GM21723 (cell line): ENCODE measurements at regions not wholly inside any gene's neighbourhood (a gene's known extent, or its start where the extent isn't known, plus 50 kb on each side); places are given as distances from the start of the nearest gene placed in this dataset.

ENCODE experiments used
- ATAC-seq: cut with Tn5 transposase; IDR thresholded peaks from one replicate; pipeline ENCODE4 v1.9.1; 2021; ENCODE audit warnings: mild to moderate bottlenecking, moderate library complexity; ENCODE audit not compliant: unreplicated experiment

DNA sequence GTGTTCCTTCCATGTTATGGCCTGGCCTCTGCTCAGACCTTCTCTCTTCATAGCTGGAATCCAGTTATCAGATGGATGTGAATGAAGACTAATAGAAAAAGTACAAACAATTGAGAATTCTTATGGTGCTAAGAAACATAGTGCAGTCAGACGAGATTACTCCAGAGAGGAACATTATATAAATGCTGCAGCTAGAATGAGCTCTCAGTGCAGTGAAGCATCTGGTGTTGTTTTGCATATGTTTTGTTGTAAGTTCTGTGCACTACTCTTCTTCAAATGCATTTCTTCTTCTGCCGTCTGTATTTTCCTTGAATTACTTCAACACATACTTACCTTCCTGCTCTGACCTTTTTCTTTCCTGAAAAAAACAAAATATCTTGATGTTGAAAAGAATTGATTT lies 602.4 kb upstream of the CDH18 start:
- no peak for ATAC-seq

DNA sequence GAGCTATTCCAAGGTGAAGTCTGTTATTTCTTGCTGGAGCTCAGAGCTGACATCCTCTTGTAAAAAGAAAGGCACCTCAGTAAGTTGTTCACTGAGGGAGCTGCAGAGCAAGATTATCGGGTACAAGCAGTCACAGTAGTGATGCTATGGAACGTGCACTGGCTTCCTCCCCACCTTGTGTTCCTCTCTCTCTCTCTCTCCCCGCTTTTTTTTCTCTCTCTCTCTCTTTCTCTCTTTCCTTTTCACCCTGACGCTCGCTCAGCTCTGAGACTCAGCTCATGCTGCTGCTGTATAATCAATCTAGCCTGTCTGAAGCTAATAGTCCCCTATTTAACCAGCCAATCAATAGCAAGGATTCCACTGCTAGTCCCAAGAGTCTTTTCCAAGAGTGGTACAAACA lies 587.6 kb upstream of the CDH18 start:
- ATAC-seq, result no peak

DNA sequence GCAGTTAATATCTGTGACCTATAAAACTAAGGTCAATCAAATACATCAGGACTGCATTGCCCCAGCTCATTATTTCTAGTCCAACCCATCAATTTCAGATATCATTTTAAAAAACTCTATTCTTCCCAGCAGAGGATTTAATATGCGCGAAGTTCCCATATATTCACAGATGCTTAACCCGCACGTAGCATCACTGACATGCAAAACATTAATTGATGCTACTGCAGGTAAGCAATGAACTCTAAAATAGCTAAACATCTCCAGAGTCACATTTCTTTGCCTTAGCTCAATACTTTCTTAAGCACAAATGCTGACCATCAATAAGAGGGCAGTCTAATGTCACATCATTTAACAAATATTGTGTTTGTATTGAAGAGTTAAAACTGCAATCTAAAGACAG lies 586.6 kb upstream of the CDH18 start:
- no peak for ATAC-seq

DNA sequence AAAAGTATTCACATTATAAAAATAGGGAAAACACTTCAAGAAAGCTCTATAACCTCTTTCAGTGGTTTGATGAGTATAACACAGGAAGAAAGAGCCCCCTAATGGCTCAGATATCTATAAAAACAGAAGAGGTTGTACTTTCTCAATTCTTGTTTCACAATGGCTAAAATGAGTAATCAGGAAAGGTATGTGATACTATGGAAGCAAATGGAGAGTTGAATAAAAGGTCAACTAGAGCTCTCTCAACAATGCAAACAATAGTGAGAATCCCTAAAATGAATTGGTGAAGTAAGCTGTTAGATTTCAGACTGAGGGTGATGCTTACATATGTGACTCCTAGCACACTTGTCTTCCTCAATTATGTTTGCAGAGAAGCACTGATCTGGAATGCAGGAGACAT lies 584.6 kb upstream of the CDH18 start:
- ATAC-seq, result no peak

DNA sequence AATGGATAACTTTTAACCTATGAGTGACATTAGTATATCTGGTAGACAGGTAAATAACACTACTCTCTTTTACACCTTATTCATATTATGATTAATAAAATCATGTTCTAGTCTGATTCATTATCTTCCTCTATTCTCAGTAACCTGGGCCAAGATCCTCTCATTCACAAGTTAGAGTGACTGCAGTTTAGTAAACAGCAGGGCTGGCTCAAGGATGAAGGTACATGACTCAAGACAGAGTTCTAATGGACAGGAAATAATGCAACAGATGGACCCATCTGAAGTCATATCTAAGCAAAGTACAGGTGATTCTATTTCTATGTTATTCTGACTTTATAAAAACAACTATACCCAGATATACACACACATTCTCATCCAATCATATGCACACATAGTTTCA lies 582.5 kb upstream of the CDH18 start:
- ATAC-seq, result no peak

DNA sequence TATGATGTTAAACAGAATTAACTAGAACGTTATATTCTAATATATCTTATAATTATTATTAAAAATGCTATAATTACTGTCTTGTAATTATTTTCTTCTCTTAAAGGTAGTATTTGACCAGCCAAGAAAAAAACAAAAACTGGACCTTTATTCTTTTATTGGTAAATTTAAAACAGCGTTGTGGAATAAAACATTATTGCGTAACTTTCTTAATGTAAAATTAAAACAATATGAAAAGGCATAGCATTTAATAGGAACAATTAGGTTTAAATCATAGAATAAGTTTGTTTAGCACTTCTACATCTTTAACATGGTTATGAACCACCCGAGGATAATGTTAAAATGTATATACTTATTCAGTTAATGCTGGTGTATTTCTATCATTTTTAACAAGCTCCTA lies 574.5 kb upstream of the CDH18 start:
- no peak for ATAC-seq

DNA sequence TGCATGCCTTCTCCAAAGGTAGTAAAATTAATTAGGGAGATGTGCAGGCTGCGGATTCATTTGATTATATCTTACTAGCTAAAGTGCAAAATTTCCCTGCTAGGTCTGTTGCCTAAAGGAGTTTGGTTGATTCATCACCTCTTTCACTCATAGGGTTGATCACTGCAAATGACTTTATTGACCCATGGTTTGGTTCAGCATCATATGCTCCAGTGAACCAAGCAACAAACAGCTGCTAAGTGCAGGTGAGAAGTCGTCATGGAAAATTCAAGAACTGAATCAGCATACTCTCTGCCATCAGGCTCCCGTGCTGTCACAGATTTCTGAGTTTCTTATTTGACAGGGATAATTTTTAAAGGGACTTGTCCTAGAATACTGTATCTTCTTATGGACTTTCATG lies 571.8 kb upstream of the CDH18 start:
- no peak for ATAC-seq

DNA sequence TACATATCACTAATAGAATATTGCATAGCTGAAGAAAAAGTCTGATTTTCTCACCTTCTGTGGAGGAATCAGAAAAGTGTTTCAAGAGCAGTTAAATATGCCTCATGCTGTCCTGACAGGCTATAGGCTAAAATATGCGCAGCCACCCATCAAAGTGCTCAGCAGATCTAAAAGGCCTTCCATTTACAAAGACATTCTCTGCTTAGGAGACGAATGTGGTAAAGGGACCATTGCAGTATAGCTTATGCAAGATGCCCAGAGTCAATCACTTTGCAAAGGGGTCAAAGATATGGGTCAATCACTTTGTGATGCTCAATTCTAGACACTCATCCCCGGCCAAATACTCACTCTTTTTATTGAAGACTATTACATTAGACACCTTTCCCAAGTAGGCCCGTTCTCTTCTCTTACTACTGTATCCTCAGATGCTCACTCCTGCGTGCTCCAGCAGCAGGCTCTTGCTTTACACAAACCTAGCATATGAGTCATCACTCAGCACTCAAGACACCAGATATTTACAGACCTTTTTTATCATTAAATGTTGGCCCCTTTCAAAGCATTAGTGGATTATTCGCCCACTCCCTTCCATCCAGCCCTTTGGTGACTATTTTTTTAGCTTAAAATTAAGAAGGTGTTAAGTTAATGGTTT lies 568.2 kb upstream of the CDH18 start:
- no peak for ATAC-seq

DNA sequence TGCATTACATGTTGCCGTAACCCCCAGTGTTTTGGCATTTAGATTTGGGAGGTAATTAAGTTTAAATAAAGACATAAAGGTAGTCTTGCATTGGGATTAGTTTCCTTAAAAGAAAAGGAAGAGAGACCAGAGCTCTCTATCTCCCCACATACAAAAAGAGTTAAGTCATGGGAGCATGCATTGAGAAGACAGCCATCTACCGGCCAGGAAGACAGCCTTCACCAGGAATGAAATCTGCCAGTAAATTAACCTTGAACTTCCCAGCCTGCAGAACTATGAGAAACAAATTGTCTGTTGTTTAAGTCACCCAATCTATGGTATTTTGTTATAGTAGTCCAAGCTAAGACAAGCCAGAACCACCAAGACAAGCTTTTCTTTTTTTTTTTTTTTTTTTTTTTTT lies 567.0 kb upstream of the CDH18 start:
- no peak for ATAC-seq

DNA sequence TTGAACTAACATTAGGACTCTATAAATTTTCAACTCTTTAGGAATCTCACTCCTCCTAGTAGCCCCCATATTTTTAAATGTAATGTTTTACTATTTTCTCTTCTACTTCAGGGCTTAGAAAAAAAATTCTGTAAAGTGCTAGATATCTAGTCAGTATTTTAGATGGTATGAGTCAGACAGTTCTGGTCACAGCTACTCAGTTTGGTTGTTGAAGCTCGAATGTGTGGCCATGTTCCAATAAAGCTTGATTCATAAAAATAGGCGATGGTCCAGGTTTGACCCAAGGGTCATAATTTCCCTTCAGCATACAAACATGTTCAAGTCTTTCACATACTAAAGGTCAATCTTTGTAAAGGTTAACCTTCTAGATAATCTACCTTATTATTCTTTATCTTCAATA lies 566.0 kb upstream of the CDH18 start:
- no peak for ATAC-seq

DNA sequence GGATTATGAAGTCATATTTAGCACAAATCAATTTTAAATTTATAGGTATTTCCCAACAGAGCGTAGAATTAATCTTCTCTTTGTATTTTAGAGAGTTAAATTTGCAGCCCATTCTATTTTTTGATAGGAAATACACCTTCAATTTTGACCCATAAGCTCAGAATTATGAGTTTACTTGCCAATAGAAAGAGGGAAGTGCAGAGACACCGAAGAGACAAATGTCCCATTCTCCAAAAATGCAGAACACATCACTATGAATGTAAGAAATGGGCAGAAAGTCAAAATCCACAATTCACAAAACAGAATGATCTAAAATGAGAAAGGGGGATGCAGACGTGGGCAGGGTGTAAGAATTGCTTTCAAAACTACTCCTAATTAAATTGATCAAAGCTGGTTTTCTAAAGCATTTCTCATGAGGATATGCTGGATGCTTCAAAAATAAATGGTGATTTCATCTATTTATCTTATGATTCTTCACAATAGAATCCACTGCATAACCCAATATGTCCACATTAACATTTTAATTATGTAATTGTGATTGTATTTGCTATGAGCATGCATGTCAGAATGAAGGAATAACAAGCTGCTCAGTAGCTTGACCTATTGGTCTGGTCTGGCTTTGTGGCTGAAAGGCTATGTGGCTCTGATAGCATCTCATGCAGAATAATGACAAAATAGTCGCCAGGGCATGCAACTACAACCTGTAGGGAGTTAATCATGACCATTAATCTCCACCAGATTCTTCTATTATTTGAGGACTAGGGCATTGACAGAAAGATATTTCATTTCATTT lies 550.1 kb upstream of the CDH18 start:
- ATAC-seq, result no peak

DNA sequence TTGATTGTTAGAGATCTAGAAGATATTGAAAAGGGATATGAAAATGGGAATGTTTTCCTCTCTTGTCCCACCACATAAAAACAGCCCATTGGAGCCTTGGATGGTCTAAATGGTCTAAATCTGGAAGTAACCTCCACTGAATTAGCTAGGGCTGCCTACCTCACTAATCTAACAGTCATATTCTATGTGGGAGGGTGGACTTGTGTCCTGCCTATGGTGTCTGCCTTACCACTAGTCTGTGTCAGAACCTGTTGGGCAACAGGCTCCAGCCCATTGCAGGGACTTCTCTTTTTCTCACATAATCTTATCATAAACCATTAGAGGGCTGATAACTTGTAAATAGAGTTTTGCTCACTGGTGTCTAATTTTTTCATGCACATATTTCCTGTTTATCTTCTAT lies 548.8 kb upstream of the CDH18 start:
- ATAC-seq, result no peak

DNA sequence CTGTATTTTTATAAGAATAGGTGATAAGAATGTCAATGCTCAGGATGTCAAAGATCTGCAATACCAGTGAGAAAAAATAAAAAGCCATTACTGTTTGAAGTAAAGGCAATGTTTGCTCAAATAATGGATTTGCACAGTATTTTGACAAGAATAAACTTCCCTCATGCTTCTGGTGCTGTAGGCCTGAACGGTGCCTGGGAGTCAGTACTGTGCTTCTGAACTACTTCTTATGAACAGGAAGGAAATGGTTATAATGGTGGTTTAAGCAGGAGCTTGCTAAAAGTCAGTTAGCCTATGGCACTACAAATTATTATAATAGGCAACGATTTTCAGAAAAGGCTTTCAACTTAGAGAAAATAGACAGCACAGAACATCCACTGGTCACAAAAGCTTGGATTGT lies 548.3 kb upstream of the CDH18 start:
- ATAC-seq, result no peak

DNA sequence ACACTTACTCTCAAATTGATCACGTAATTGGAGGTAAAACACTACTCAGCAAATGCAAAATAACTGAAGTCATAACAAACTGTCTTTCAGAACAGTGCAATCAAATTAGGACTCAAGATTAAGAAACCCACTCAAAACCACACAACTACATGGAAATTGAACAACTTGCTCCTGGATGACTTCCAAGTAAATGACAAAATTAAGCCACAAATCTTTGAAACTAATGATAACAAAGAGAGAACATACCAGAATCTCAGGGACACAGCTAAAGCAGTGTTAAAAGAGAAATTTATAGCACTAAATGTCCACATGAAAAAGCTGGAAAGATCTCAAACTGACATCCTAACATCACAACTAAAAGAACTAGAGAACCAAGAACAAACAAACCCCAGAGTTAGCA lies 540.5 kb upstream of the CDH18 start:
- no peak for ATAC-seq

DNA sequence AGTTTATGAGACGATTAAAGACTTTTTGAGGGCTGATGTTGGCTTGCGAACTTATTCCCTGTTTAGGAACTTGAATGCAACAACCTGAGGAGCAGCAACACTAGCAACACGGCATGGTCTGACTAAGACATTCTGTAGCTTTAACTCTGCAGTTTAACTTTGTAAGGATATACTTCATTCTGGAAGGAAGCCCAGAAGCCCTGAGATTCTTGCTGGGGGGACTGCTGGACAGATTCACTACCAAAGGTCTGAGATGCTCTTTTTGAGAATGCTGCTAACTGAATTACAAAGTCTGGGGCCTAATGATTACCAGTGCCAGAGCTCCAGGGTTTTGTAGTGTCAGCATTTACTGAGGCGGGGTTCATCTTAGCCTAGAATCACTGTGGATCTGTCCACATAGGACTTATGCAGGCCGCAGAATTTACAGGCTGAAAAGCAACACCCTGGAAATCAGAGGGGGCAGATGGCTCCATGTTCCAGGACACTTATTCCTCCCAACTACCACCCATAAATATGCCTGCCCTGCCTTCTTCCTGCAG lies 537.1 kb upstream of the CDH18 start:
- ATAC-seq, result no peak

DNA sequence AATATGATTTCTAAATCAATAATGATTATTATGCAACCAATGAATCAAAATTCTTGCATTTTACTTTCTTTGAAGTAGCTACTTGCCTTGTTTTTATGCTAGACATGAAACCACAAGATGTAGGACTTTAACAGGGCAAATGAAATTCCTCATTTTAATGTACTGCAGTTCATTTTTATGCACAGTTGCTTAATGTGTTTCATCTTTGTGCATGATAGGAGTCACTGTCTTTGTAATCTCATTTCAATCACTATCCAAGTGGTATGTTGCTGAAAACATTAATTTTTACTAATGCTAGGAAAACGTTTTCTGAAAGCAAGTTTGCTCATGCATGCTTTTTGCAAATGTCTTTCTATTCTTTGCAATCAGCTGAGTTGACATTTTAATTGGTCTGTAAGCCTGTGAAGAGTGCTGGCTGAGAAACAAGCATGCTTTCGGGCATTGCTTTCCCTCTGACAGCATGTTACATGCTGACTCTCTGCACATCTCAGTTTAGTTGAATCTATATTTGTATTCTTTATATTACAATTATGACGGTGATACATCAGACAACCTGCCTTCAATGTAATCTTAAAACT lies 535.0 kb upstream of the CDH18 start:
- no peak for ATAC-seq

DNA sequence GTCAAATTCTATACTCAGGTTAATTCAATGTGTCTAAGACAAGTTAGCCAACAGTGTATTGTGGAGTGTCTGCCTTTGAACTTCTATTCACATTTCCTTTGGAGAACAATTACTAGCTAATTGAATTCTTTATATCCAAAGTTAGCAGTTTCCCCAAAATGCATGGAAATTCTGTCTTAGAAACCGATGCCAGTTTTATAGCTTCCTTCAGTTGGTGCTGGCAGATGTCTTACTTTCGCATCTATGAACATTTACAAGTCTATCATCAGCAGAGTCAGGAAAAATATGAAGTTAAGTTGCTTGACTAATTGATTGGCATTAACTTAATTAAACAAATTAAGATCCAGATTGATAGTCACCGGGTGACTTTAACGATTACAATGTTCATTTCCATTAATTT lies 527.6 kb upstream of the CDH18 start:
- ATAC-seq, result no peak

DNA sequence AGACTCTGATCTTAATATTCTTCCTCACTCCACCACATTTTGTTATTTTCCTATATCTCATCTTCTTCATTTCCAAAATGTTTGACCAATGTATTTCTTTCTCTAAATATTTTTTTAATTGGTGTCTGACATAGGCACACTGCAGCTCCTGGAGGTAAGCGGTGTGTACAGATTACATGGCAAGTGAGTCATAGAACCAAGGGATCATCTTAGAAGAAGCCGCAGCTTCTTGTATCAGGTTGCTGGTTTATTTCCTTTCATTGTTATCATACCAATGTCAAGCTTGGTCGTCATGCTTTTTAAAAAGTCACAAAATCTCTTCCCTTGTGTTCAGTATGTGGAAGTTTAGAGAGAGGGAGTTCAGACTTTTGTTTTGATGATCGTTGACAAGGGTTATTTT lies 526.1 kb upstream of the CDH18 start:
- no peak for ATAC-seq

DNA sequence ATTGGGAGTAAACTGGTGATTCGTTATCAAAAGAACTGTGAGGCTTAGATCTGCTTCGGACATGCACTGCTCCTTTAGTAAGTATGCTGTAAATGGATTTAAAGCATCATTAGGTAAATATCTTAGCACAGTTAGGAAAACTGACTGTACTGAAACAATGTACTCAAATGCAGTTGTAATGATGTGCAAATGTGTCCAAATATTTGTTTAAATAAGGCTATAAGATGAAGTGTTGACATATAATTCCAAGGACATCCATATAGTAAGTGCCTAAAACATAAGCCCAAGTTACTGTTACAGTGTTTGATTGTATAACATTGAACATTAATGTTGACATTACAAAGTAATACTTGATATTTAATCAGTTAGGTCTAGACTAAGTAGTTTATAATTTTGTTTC lies 512.5 kb upstream of the CDH18 start:
- ATAC-seq, result no peak

DNA sequence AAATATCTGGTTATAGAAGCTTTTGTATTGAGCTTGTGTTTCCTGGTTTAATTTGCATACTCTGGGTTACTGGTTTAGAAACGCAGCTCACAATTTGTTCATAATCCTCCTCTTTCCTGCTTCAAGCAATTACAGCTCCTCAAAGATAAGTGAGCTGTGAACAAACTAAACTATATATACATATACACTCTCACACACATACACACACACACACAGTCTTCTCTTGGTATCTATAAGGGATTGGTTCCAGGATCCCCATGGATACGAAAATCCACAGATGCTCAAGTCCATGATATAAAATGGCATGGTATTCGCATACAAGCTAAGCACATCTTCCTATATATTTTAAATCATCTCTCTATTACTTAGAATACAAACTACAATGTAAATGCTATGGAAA lies 510.9 kb upstream of the CDH18 start:
- ATAC-seq, result no peak

DNA sequence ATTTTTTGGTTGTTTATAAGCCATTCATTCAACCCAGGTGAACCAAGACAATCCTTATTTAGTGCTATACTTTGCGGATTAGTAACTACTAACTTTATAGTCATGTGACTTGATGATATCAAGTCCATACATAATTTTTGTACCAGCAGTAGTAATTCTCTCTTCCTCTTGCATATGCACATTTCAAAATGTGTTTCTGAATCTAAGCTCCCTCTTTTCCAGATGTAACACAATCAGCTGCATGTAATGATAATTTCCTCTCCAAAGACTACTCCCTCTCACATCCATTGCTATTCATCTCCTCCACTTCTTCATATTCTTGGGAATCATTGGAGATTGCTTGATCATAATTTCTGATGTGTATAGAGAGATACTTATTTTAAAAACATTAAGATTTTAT lies 510.1 kb upstream of the CDH18 start:
- ATAC-seq, result no peak

DNA sequence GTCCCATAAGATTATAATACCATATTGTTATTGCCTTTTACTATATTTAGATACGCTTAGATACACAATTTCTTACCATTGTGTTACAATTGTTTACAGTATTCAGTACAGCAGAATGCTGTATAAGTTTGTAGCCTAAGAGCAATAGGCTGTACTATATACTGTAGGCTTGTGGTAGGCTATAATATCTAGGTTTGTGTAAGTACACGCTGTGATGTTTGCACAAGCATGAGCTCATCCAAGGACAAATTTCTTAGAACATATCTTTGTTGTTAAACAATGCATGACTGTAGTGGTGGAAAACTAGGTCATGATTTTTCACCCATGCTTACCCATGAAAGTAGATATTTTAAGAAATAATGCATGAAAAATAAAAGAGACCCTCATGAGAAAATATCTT lies 509.4 kb upstream of the CDH18 start:
- ATAC-seq, result no peak
